Heart left ventricle (tissue), 13 donors: ENCODE measurements at regions not wholly inside any gene's neighbourhood (a gene's known extent, or its start where the extent isn't known, plus 50 kb on each side); places are given as distances from the start of the nearest gene placed in this dataset.

ENCODE experiments used
- POLR2A ChIP-seq, 2 donors: fragments of 450-650 bp; IDR thresholded peaks; one replicate each; pipeline ENCODE4 v1.6.1; 2017; ENCODE audit warnings: antibody characterized with exemption in 2 of 2, mild to moderate bottlenecking in 2 of 2, moderate library complexity in 2 of 2
- TF ChIP-seq, protein P1 (sequence below), 12 donors: fragments of 200-600 bp; sonication (generic) in 4 of 12; IDR thresholded peaks; one replicate each; pipeline versions ENCODE4 v1.5.0 to v1.8.0; 2018 to 2022; ENCODE audit warnings: antibody characterized with exemption in 12 of 12, mild to moderate bottlenecking in 5 of 12
- donor health status: ischemic (EF 13 %, LVEDD 7.1; RV severe dilation, severe dysfunction).
- donor health status: DM: no; HTN: yes; CAD: no.
- donor health status: DM: no; HTN: no; CAD: no.
- donor health status: ischemic (EF 25% LVEDD 6.9; RV normal size, moderate dysfunction).
- donor health status: ischemic (EF 25% LVEDD 5.7; RV mildly dilated, moderate dysfunction).
- donor health status: ischemic (EF 35%, LVEDD 5.7; RV mildly dilated, moderate dysfunction).
- donor health status: nonischemic (EF 11% LVEDD 7.7; RV severe dilation, severe dysfunction).
- donor health status: DM: yes; HTN: yes; CAD: no.
- donor health status: PGD.
- donor health status: ischemic (EF 29% LVEDD 5.4; RV normal size, mild dysfunction).
- donor health status: nonischemic (EF 23%, LVEDD 6.1; RV moderate dilation, normal function).

DNA sequence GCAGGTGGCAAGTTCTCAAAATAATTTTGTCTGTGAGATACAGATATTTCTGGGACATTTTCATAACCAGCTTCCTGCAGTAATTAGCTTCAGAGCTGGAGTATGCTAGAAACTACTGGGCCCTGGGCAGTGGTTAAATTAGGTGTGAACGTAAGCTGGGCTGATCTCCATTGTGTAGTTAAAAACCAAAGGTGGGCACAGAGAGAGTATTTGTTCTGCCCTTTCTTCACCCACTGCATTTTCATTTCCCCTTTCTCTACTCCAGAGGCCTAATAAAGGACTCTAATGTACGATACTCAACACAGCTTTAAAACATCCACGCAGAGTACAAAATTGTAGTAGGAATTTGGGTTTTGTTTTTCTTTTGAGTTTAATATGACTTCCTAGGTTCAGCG is 252.7 kb downstream of the SPRY1 start:
- no peak for TF ChIP-seq POLR2A (IDR thresholded peaks at IDR 0.05)
- TF ChIP-seq, protein P1, sequence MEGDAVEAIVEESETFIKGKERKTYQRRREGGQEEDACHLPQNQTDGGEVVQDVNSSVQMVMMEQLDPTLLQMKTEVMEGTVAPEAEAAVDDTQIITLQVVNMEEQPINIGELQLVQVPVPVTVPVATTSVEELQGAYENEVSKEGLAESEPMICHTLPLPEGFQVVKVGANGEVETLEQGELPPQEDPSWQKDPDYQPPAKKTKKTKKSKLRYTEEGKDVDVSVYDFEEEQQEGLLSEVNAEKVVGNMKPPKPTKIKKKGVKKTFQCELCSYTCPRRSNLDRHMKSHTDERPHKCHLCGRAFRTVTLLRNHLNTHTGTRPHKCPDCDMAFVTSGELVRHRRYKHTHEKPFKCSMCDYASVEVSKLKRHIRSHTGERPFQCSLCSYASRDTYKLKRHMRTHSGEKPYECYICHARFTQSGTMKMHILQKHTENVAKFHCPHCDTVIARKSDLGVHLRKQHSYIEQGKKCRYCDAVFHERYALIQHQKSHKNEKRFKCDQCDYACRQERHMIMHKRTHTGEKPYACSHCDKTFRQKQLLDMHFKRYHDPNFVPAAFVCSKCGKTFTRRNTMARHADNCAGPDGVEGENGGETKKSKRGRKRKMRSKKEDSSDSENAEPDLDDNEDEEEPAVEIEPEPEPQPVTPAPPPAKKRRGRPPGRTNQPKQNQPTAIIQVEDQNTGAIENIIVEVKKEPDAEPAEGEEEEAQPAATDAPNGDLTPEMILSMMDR (IDR thresholded peaks at IDR 0.05), result no peak
